CD4-positive, alpha-beta T cell treated with Interleukin-4 for 4 hours (primary cell): ENCODE measurements at regions not wholly inside any gene's neighbourhood (a gene's known extent, or its start where the extent isn't known, plus 50 kb on each side); places are given as distances from the start of the nearest gene placed in this dataset.

Source experiments
- DNase-seq: peaks from one replicate; pipeline ENCODE4 v3.0.0-alpha.2; 2020

DNA sequence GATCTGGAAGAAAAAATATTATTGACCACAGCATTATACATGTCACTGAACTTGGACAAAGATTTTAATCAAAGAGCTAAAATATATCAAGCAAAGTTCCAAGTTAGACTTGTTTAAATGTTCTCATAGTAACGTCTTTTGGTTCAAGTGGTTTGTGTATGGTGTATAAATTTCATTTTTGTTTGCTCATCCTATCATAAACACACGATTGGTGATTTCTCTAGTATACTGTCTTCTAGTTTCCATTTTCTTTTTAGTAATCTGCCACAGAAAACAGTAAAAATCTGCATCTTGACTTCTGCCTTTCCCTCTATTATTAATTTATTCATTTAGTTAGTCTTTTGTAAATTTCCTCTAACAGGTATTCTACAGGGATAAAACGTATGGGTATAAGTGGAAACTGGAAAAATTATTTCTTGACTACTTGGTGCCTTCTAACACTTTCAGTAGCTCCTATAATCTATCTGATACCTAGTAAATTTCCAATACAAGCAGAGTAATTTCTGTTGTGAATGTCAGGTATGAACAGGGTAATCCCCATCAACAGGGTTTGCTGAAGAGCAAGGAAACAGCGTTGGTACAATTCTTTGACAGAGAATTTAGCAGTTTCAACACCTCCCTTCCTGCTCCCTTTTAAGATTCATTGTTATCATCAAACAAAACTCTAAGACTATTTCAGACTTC is 268.0 kb downstream of the PTPRC start:
- no peak for DNase-seq

DNA sequence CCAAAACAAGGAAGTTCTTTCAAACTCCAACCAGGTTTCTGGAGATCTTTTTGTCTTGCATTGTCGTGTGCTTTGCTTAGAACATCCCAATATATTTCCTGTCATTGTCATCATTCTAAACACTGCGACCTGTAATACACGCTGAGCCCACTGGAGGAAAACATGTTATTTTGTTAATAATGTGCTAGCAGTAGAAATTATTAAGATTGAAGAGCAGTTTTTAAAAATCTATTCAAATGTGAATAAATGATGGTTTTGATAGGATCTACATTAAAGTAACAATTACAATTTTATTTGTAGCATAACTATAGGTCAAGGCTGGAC is 268.5 kb downstream of the PTPRC start:
- no peak for DNase-seq

DNA sequence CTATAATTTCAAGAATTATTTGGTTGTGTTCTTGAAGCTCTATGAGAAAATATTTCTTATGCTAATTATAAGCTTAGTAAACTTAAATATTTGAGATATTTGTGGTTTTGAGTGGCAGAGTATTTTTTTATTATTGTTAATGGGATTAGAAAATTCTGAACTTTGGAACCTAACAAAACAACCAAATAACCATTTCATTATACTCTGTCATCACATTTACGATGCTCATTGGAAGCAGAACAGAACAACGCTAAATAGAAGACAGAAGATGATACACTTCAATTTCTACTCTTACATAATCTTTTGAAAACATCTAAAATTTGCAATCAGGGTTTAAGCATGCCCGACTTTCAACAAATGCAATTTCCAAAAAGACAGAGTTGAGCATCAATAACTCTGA is 270.2 kb downstream of the PTPRC start:
- no peak for DNase-seq

DNA sequence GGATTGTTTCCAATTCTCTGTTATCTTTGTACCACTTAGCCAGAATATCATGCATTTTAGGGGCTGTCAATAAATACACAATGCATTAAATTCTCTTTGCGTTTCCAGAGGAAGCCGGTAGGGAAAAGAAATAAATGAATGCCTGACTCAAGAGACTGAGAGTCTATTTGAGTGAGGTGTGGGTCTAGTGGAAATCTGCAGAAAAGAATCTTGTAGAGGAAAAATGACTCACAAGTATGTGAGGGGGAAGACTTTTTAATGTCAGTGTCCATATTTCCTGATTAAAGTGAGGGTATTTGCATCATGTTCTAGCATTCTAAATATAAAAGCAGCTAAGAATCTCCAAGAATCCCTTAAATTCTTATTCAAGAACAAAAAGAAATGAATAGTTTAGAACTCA is 271.1 kb downstream of the PTPRC start:
- DNase-seq = no peak

DNA sequence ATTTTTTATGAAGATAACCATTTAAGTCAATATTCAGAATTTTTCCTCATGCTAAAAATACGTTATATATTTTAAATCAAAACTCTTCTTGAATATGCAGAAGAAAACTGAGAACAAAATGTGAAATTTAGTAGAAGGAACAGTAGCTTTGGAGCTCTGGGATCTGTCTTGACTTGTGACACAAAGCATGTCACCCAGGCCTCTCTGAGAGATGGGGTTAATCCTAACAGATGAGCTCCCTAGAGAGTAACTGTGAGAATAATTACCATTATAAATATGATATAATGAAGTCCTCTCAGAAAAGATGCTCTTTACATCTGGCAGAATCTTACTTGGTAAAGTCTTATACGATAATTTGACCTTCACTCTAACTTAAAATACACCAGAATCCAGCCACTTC is 272.0 kb downstream of the PTPRC start:
- DNase-seq = no peak

DNA sequence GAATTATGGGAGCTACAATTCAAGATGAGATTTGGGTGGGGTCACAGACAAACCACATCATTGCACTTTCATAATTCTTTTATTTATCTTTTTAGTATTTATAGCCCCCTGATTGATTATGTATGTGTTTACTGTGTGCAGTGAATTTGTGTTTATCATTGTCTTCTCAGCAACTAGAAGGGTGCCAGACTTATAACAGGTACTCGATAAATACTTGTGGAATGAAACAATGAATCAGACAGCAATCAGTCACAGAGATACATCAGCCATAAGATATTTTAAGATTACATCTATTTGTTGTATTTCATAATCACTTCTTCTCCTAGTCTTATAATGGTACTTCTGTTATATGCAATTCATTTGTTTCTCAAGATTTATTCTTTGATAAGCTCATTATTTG is 273.2 kb downstream of the PTPRC start:
- no peak for DNase-seq

DNA sequence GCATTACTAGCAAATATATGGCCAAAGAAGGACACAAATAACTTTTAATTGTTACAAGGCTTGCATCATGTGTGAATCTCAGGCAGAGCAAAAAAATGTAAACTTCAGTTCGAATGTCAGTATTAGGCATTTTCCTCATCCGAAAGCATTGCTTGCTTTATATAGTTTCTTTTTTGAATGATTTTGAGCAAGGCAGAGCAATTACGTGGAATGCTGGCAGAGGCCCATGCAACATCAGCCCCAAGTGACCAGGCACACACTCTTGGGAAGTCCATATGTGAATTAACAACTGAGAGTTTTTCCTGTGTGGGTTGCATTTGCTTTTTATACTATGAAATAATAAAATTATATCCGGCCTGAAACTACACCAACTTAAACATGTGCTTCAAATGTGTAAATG is 274.8 kb downstream of the PTPRC start:
- DNase-seq = no peak

DNA sequence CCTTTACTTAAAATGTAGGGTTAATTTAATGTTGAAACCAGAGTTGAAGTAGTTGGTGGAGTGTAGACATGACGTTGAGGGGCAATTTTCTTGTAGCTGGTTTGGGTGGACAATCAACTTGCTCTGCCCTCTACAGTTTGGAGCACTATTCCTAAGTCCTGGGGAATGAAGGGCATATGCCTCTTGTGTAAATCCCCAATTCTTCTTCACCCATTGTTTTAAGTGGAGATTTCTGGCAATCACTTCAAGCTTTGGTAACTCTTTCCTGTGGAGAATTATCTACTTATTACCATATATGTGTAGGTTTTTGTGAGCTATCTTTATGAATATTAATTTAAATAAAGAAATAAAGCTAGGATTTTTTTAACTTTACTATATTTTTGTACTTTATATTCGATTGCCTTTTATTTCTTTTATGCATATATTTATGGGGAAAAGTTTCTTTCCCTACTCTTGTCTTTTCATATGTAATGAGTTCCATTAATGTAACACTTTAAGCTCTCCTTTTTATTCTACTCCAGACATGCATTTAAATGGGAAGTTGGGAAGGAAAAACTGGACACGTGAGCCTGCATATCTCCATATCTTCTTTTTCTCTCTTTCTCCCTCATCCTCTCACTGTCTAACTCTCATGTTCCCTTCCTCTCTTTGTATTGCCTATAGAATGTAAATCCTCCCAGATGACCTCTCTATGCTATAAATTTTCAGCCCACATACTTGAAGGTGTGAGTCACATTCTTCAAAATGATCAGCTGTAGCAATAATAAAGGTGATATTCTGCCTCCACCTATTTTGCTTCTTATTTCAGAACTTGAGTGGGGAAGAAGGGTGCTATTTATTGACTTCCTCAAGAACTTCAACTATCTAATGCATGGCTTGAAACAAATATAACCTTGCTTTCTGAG is 276.7 kb downstream of the PTPRC start:
- DNase-seq = no peak

DNA sequence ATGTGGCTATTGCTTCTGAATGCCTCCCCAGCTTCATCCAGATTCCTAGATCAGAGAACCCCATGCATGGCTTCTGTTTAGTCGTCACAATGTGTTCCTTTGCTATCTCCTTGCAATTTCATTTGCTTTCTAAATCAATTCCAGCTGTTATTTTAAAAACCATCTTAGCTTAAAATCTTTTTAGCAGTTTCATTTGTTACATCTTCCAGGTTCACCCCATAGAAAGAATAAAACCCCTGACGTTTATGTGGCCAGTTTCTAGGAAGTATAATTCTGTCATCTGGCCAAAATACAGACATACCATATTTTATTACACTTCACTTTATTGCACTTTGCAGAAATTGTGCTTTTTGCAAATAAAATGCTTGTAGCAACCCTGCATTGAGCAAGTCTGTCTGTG is 278.4 kb downstream of the PTPRC start:
- no peak for DNase-seq

DNA sequence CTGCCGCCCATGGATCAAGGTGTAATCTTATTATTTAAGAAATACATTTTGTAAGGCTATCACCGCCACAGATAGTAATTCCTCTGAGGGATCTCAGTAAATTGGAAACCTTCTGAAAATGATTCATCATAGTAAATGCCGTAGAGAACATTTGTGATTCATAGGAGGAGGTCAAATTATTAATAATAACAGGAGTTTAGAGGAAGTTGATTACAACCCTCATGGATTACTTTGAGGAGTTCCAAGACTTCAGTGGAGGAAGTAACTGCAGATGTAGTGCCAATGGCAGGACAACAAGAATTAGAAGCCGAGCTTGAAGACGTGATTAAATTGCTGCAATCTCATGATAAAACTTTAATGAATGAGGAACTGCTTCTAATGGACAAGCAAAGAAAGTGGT is 280.1 kb downstream of the PTPRC start:
- DNase-seq = no peak

DNA sequence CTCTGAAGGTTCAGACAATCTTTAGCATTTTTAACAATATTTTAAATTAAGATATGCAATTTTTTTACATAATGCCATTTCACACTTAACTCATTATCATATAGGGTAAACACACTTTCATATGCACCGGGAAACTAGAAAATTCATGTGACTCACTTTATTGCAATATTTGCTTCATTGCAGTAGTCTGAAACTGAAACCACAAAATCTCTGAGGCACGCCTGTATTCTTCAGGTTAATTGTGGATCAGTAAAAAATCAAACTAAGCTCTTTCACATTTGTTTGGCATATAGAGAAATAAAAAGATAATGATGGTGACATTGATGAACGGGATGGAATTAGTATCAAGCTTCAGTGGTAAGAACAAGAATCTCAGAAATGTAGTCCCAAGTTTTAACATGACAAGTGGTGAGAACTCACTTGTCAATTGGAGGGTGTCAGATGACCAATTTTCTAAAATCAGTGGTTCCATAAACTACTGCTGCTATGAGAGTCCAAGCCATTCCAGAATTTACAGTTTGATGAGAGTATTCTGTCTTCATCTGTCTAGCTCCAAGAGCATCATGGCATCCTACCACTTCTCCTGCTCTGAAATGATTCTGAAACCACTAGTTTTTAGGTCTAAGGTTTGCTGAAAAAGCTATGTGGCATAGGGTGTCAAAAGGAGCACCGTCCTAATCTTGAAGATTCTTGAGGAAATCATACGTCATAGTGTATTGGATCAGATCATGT is 281.0 kb downstream of the PTPRC start:
- DNase-seq = peak; percentile 64

DNA sequence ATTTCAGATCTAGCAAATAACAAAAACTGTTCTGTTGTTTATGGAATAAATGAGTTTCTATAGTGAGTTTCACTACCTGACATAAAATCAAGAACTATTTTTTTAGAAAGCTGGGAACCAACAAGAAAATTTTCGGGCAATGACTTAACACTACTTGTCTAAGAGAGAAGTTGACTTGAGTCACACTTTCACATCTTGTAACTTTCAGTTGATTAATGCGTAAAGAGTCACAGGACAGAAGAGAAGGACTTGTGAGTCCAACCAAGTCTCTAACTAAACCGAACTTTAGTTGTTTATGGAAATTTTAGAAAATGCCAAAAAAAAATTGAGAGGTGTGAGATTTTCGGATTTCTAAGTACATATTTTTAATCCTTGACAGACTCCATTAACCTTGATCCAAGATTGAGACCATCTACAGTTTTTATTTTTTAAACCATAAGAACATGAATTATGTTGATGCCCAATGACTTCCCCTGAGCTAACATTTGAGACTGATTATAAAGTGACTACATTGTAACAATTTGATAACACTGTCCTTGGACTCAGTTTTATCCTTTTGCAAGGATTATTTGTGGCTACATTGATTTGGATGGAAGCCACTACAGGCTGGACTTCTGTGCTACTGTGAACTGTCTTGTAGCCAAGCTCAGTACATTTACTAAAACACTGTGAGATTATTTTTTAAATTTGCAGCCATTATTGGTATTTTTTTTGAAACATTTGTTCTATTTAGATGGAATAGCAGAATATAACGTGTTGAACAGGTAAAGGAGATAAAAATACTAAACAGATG is 284.0 kb downstream of the PTPRC start:
- DNase-seq = peak; percentile 33

DNA sequence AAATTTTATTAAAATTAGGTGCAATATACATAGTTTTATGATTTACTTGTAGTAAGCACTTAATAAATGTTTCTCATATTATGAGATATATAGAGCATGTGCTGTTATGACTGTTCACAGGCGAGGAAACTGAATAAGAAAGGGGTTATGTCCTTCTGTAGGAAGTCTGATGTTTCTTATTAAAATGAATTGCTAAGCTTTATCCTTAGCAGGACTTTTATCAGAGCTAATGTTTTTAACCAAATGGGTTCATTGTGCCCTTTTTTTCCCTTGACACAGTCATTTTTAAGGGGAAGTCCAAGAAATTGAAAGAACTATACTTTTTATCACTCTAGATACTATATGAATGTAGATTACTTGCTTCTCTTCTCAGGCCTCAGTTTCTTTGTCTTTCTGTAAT is 285.2 kb downstream of the PTPRC start:
- DNase-seq = no peak

DNA sequence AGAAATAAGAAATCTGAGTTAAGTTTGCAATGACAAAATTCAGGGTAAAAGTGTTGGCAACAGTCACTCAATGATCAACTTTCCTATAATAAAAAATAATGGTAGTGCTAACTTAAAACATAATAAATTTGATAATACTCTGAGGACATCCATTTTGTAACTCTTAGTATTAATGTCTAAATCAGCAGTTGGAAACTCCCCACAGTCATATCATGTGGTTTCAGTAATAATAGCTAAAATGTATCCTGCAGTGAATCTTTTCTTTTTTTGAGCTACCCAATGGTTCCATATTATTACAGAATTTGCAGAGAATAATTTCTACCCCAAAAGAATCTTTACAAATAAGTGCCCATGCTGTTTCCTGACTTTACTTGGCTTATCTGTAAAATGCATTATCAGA is 286.7 kb downstream of the PTPRC start:
- no peak for DNase-seq

DNA sequence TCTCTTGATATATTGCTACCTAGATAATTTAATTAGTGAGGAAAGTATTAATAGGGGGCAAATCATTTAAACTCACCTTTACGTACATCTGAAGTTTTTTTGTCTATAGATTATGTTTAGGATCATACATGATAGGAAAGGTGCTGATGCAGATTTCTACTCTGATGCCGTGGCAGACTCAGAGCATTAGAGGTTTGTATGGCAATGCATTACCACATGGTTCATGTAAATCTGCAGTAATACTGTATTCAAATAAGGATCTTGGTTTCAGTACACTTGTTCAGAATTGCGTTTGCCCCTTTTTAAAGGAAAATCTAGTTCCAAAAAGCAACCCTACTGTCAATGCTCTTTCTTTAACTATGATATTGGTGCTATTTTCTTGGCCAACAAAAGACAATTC is 288.3 kb downstream of the PTPRC start:
- no peak for DNase-seq

DNA sequence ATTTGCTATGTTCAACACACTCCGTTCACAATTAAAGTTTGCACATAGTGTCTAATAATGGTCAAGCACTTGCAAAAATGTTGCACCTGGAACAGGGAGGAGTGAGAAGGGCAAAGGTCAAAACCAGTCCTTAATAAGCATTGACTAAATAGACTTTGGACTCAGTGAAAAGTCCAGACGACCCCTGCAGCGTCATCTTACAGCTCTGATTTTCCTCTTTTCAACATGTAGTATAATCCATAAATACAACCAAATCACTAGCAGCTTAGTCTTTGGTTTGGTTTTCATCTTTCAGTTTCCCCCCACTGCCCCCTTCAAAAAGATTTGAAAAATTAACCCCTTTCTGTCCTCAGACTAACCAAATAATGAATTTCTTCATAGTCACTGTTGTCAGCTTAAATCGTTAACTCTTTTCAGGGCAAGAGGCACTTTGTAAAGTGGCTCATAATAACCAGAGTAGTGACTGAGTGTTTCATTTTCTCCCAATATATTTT is 290.3 kb downstream of the PTPRC start:
- no peak for DNase-seq

DNA sequence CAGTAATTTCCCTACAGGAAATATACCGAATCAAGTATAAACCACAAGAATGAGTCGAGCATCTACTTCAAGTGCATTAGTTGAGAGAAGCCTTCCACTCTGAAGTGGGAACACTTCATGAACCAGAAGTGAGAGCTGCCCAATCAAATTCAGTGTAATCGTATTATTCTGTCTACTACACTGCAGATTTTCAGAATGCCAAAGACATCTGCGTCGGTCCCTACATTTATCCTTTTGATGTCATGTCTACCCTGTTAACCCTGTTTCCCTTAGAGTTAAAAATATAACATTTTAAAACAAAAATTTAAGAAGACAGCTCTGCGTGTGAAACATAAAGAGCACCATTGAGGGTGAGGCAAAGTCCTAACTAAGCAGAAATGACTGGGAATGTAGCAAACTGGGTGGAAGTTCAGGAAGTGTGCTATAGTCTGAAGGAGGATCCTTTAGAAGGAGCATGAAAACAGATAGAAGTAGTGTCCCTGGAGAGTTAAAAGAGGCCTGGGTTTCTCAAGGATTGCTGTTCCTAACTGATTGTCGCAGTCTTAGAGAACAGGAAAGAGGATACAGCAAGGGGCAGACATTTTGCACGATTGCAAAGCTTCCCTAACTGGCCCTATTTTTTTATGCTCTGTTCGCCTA is 291.2 kb downstream of the PTPRC start:
- peak; percentile 53 for DNase-seq

DNA sequence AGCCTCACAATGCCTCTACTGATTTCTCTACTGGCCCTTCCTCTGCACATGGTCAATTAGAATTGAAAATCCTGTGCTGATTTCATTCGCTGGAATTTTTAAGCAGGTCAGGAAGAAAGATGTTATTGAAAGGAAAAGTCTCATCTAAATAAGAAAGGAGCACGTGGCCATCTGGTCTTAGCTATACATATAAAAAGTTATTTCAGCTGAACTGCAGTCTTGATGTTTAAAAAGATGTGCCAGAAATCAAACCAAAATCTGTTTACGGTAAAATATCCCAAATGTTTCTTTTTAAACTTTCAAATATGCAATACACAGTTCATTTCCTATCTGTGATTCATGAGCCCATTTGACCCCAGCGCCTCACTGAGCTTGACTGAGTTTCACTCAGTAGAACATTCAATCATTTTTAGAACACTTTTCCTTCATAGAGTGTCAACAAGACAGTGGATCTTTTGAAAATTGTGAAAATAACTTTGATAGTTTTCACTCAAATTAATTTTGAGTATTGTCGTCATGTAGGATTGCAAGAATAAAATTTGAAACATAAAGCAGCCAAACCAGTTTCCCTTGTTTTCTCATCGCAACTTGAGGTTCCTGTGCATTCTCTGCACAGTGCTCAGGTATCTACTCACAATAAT is 293.6 kb downstream of the PTPRC start:
- DNase-seq = no peak

DNA sequence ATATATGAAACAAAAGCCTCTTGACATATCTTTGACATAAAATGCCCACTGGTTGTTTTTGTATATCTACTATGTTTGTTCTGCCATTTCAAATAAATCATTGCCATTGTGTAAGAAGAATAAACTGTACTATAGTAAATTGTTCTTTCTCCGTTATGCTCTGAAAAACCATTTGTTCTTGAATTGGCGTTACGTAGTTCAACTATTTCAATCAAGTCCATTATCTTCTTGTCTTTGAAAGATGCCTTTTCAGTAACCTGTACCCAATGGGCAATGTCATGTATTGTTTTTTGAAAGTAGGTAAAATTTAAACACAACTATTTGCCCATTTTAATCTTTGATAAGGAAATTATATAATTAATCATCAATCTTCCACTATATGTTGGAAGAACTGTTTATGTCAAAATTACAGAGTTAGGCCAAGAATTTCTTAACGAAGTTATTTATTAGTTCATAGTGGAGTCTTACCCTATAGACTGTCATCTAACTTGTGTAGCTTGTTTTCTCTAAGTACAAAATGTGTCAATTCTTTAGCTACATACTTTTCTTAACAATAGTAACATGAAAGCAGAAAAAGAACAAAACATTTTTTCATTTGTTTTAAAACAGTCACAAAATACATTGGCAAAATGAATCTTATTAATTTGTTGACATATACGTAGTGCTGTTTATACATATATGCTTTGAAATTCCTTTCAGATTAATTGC is 294.8 kb downstream of the PTPRC start:
- no peak for DNase-seq

DNA sequence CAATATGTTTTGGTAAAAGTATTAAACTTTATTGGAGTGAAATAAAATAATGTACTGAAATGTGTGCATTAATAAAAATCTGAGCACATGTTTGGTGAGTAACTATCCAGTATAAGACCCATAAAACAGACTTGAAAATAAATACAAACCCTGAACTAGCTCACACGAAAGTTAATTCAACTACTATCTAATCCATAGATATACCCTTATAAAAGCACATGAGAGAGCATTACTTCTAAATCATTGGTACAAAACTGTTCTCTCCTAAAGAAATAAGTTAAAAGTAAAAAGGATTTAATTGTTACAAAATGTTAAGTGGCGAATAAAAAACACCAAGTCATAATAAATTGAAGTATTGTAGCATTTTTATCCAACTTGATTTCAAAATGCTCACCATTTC is 295.6 kb downstream of the PTPRC start:
- DNase-seq = no peak

DNA sequence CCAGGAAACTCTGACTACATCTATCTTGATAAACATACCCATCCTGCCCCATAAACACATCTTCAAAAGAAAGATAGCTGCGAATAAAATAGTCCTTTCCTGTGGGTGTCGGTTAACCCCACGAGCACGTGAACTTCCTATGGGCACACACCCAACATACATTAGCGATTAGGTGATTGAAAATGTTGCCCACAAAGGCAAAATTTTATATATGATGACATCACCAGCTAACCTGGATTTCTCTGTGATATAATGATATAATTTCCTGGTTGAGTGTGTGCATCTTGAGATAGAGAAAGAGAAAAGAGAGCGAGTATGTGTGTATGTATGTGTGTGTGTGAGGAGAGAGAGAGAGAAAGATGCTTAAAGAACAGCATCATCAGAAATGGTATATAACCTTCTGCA is 296.1 kb downstream of the PTPRC start:
- peak; percentile 86 for DNase-seq
